ENCODE measurements at regions not wholly inside any gene's neighbourhood (a gene's known extent, or its start where the extent isn't known, plus 50 kb on each side); places are given as distances from the start of the nearest gene placed in this dataset.

- TF ChIP-seq ZNF462 (CRISPR knock-in tag; IDR thresholded peaks at IDR 0.05) = no peak
- no peak for TF ChIP-seq EZH2phosphoT487 (IDR thresholded peaks at IDR 0.05; ENCODE audit: unreplicated experiment)
- no peak for TF ChIP-seq CREB1 (CRISPR knock-in tag; IDR thresholded peaks at IDR 0.05; ENCODE audit: low read depth)
- no peak for TF ChIP-seq NANOG (IDR thresholded peaks at IDR 0.05; ENCODE audit: borderline replicate concordance)
- TF ChIP-seq JUNB (IDR thresholded peaks at IDR 0.05; ENCODE audit: unreplicated experiment) = no peak
- TF ChIP-seq REST (IDR thresholded peaks at IDR 0.05; ENCODE audit: unreplicated experiment) = no peak
- TF ChIP-seq ZNF114 (CRISPR knock-in tag; IDR thresholded peaks at IDR 0.05) = no peak
These were observed 624.7 kb downstream of the TNS3 start (continued) for GRCh38 chr7:46957195-46957594.
